ENCODE measurements at regions not wholly inside any gene's neighbourhood (a gene's known extent, or its start where the extent isn't known, plus 50 kb on each side); places are given as distances from the start of the nearest gene placed in this dataset.

DNA sequence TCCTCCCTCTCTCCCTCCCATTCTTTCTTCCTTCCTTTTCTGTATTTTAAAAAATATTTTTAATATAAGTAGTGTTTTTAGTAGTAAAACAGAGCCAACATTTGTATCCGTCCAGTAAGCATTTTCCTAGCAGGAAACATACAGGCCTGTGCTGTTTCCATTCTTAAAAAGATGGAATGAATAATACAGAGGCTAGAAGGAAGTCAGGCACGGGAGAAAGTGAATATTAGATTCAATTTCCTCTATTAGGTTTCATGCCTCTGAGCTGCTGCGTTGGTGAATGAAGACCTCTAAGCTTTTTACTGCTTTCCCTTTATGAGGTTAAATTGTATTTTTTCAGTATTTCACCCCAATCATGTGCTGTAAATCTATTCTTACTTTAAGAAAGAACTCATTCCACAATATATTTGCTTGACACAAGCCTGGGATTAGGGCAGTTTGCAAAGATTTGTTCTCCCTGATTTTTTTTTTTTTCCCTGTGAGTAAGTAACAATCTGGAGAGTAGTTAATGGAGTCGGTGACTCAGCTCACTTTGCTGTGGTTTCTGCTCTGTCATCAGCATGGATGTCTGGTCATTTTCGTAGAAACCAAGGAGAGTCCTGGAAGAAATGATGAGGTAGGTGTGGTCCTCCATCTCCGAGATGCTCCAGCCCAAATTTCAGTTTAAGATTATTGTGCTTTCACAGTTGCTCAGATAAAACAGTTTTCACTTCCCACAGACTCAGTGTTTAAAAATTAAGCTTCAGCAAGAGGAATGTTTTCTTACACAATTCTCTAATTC, 76.1 kb upstream of the PITRM1 start:
- TF ChIP-seq POLR2AphosphoS5 (IDR thresholded peaks at IDR 0.05; ENCODE audit: borderline replicate concordance, low read depth, low read length), result no peak
- TF ChIP-seq EZH2 (IDR thresholded peaks at IDR 0.05), result no peak
